ENCODE measurements at regions not wholly inside any gene's neighbourhood (a gene's known extent, or its start where the extent isn't known, plus 50 kb on each side); places are given as distances from the start of the nearest gene placed in this dataset.

DNA sequence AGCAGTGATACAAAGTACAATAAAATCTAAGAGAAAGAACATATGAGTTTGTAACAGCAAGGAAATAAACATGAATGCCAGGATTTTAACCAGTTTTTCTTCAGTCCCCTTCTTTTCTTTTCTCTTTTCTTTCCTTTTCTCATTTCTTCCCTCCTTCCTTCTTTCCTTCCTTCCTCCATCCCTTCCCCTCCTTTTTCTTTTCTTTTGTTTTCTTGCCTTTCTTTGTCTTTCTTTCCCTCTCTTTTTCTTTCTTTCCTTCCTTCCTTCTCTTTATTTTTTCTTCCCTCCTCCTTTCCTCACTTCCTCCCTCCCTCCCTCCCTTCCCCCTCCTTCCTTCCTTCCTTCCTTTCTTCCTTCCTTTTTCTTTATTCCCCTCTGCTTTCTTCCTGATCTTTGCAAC is 142.8 kb upstream of the SYT4 start:
- TF ChIP-seq, protein P1, sequence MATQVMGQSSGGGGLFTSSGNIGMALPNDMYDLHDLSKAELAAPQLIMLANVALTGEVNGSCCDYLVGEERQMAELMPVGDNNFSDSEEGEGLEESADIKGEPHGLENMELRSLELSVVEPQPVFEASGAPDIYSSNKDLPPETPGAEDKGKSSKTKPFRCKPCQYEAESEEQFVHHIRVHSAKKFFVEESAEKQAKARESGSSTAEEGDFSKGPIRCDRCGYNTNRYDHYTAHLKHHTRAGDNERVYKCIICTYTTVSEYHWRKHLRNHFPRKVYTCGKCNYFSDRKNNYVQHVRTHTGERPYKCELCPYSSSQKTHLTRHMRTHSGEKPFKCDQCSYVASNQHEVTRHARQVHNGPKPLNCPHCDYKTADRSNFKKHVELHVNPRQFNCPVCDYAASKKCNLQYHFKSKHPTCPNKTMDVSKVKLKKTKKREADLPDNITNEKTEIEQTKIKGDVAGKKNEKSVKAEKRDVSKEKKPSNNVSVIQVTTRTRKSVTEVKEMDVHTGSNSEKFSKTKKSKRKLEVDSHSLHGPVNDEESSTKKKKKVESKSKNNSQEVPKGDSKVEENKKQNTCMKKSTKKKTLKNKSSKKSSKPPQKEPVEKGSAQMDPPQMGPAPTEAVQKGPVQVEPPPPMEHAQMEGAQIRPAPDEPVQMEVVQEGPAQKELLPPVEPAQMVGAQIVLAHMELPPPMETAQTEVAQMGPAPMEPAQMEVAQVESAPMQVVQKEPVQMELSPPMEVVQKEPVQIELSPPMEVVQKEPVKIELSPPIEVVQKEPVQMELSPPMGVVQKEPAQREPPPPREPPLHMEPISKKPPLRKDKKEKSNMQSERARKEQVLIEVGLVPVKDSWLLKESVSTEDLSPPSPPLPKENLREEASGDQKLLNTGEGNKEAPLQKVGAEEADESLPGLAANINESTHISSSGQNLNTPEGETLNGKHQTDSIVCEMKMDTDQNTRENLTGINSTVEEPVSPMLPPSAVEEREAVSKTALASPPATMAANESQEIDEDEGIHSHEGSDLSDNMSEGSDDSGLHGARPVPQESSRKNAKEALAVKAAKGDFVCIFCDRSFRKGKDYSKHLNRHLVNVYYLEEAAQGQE (IDR thresholded peaks at IDR 0.05; ENCODE audit: insufficient read depth in 1 of 2, low read depth in 2 of 2, low read length in 2 of 2): no peak
- TF ChIP-seq POLR2AphosphoS5 (IDR thresholded peaks at IDR 0.05; ENCODE audit: low read depth, low read length): no peak

All from PFSK-1 (cell line).